H9 (cell line): ENCODE measurements at regions not wholly inside any gene's neighbourhood (a gene's known extent, or its start where the extent isn't known, plus 50 kb on each side); places are given as distances from the start of the nearest gene placed in this dataset.

Source experiments
- DNase-seq: peaks from one replicate; pipeline ENCODE4 v3.0.0-alpha.2; 2017
- H2AFZ ChIP-seq: one replicate; pipeline ENCODE4 v1.6.1; 2013; ENCODE audit warnings: mild to moderate bottlenecking, low read length, control low read depth, moderate library complexity
- H2AK5ac ChIP-seq: 2 replicates; pipeline ENCODE4 v1.6.1; 2013; ENCODE audit warnings: low read length, control low read depth, mixed read lengths; ENCODE audit not compliant: insufficient read length
- H2BK120ac ChIP-seq: one replicate; pipeline ENCODE4 v1.6.1; 2013; ENCODE audit warnings: low read depth, mild to moderate bottlenecking, low read length, control low read depth, inconsistent platforms; ENCODE audit not compliant: poor library complexity, severe bottlenecking
- H2BK12ac ChIP-seq: 2 replicates; pipeline ENCODE4 v1.6.1; 2013; ENCODE audit warnings: low read length, control low read depth, mixed read lengths, low read depth; ENCODE audit not compliant: insufficient read length
- H2BK15ac ChIP-seq: 2 replicates; pipeline ENCODE4 v1.6.1; 2013; ENCODE audit warnings: low read depth, low read length, control low read depth
- H2BK20ac ChIP-seq: one replicate; pipeline ENCODE4 v1.6.1; 2013; ENCODE audit warnings: low read depth, mild to moderate bottlenecking, low read length, control low read depth, inconsistent platforms; ENCODE audit not compliant: poor library complexity, severe bottlenecking
- H2BK5ac ChIP-seq: 2 replicates; pipeline ENCODE4 v1.6.1; 2013; ENCODE audit warnings: low read length, control low read depth, mixed read lengths; ENCODE audit not compliant: insufficient read length
- H3K14ac ChIP-seq: 2 replicates; pipeline ENCODE4 v1.6.1; 2013; ENCODE audit warnings: low read length, control low read depth; ENCODE audit not compliant: insufficient read depth
- H3K18ac ChIP-seq: 2 replicates; pipeline ENCODE4 v1.6.1; 2013; ENCODE audit warnings: low read depth, mild to moderate bottlenecking, mixed read lengths, low read length, control low read depth; ENCODE audit not compliant: insufficient read length
- H3K23ac ChIP-seq: 2 replicates; pipeline ENCODE4 v1.6.1; 2013; ENCODE audit warnings: low read length, control low read depth, mixed read lengths, low read depth; ENCODE audit not compliant: insufficient read length
- H3K23me2 ChIP-seq: 2 replicates; pipeline ENCODE4 v1.6.1; 2013; ENCODE audit warnings: low read depth, mild to moderate bottlenecking, mixed read lengths, low read length, control low read depth; ENCODE audit not compliant: insufficient read length, poor library complexity, severe bottlenecking
- H3K27ac ChIP-seq: 2 replicates; pipeline ENCODE4 v1.5.1; 2013; ENCODE audit warnings: low read length, control low read depth, mixed read lengths, low read depth; ENCODE audit not compliant: insufficient read length
- H3K27me3 ChIP-seq: 2 replicates; pipeline ENCODE4 v1.6.1; 2013; ENCODE audit warnings: low read length, control low read depth, inconsistent platforms; ENCODE audit not compliant: insufficient read depth
- H3K4ac ChIP-seq: 2 replicates; pipeline ENCODE4 v1.6.1; 2013; ENCODE audit warnings: low read depth, mild to moderate bottlenecking, control low read depth, inconsistent platforms, low read length, moderate library complexity
- H3K4me1 ChIP-seq: 2 replicates; pipeline ENCODE4 v1.6.1; 2013; ENCODE audit warnings: low read length, control low read depth, inconsistent platforms; ENCODE audit not compliant: insufficient read depth
- H3K4me2 ChIP-seq: 2 replicates; pipeline ENCODE4 v1.6.1; 2013; ENCODE audit warnings: low read length, control low read depth, mixed read lengths; ENCODE audit not compliant: insufficient read length, insufficient read depth
- H3K56ac ChIP-seq: 2 replicates; pipeline ENCODE4 v1.6.1; 2013; ENCODE audit warnings: low read depth, mild to moderate bottlenecking, mixed read lengths, low read length, control low read depth; ENCODE audit not compliant: insufficient read length
- H3K79me1 ChIP-seq: 2 replicates; pipeline ENCODE4 v1.6.1; 2013; ENCODE audit warnings: low read depth, mild to moderate bottlenecking, moderate library complexity, low read length, control low read depth, inconsistent platforms; ENCODE audit not compliant: insufficient read depth, poor library complexity, severe bottlenecking
- H3K79me2 ChIP-seq: 2 replicates; pipeline ENCODE4 v1.6.1; 2013; ENCODE audit warnings: low read length, control low read depth, inconsistent platforms; ENCODE audit not compliant: insufficient read depth
- H3K9ac ChIP-seq: 2 replicates; pipeline ENCODE4 v1.6.1; 2013; ENCODE audit warnings: low read length, control low read depth, mixed read lengths; ENCODE audit not compliant: insufficient read length; ENCODE audit errors: extremely low read depth
- H3K9me3 ChIP-seq: one replicate; pipeline ENCODE4 v1.6.1; 2013; ENCODE audit warnings: low read depth, low read length, inconsistent platforms; ENCODE audit not compliant: control insufficient read depth
- H3T11ph ChIP-seq: one replicate; pipeline ENCODE4 v1.6.1; 2013; ENCODE audit warnings: mild to moderate bottlenecking, low read length, control low read depth, inconsistent platforms
- H4K20me1 ChIP-seq: one replicate; pipeline ENCODE4 v1.6.1; 2013; ENCODE audit not compliant: control insufficient read depth, insufficient read length, insufficient read depth
- H4K5ac ChIP-seq: 2 replicates; pipeline ENCODE4 v1.6.1; 2013; ENCODE audit warnings: low read depth, mild to moderate bottlenecking, mixed read lengths, low read length, control low read depth; ENCODE audit not compliant: insufficient read length
- H4K8ac ChIP-seq: replicated peaks from 2 replicates; pipeline ENCODE4 v1.6.1; 2013; ENCODE audit warnings: low read length, control low read depth, mixed read lengths, low read depth; ENCODE audit not compliant: insufficient read length
- H4K91ac ChIP-seq: 2 replicates; pipeline ENCODE4 v1.6.1; 2013; ENCODE audit warnings: low read depth, mild to moderate bottlenecking, moderate library complexity, mixed read lengths, low read length, control low read depth; ENCODE audit not compliant: insufficient read length
- H3K27ac Mint-ChIP-seq, 3 experiments: 2 replicates in 2 of 3; 3 replicates in 1 of 3; pipeline ENCODE4 v1.8.0; 2020 to 2021; ENCODE audit warnings: mixed read lengths in 3 of 3, mild to moderate bottlenecking in 1 of 3, moderate library complexity in 1 of 3
- H3K27me3 Mint-ChIP-seq: 2 replicates; pipeline ENCODE4 v1.8.0; 2021; ENCODE audit warnings: low read depth, mild to moderate bottlenecking, moderate library complexity, mixed read lengths
- H3K36me3 Mint-ChIP-seq, 3 experiments: 2 replicates in 2 of 3; 3 replicates in 1 of 3; pipeline ENCODE4 v1.8.0; 2020 to 2021; ENCODE audit warnings: low read depth in 3 of 3, mixed read lengths in 3 of 3; ENCODE audit not compliant: insufficient read depth in 1 of 3
- H3K4me1 Mint-ChIP-seq, 2 experiments: 2 replicates each; pipeline ENCODE4 v1.8.0; 2020; ENCODE audit warnings: mixed read lengths in 2 of 2
- H3K4me3 Mint-ChIP-seq, 2 experiments: 2 replicates in 1 of 2; 3 replicates in 1 of 2; pipeline ENCODE4 v1.8.0; 2020 to 2021; ENCODE audit warnings: mild to moderate bottlenecking in 2 of 2, mixed read lengths in 2 of 2, moderate library complexity in 1 of 2
- H3K9me3 Mint-ChIP-seq, 2 experiments: 2 replicates in 1 of 2; 3 replicates in 1 of 2; pipeline ENCODE4 v1.8.0; 2020; ENCODE audit warnings: mild to moderate bottlenecking in 2 of 2, mixed read lengths in 2 of 2, moderate library complexity in 1 of 2
- CTCF ChIP-seq: fragments of 200-600 bp; sonication (generic); conservative IDR thresholded peaks from 3 replicates; pipeline ENCODE4 v1.8.0; 2021; ENCODE audit warnings: antibody characterized with exemption, mild to moderate bottlenecking
- WGBS: extraction: QIAGEN DNeasy Blood & Tissue Kit; methylation state at CpG from one replicate; pipeline ENCODE4 v1.1.7; 2013; ENCODE audit warnings: missing lambda C conversion rate, low lambda C conversion rate, mixed read lengths; ENCODE audit not compliant: insufficient read length; ENCODE audit errors: extremely low coverage; 5-methylcytosine and 5-hydroxymethylcytosine counted together

GRCh38 chr12:131573631-131574394, 137.1 kb upstream of the SFSWAP start:
- no peak overlapping the region for H4K5ac ChIP-seq
- H4K91ac ChIP-seq = no peak overlapping the region
- no peak overlapping the region for H3K9ac ChIP-seq
- H3K27me3 ChIP-seq = no peaks in the 10 kb centered on the region
- no peaks in the 10 kb centered on the region for H3K79me2 ChIP-seq
- H3T11ph ChIP-seq = no peak overlapping the region
- H3K56ac ChIP-seq = no peak overlapping the region
- no peaks in the 10 kb centered on the region for H3K79me1 ChIP-seq
- Mint-ChIP-seq H3K4me1 (peaks cover 6 to 14% of the 10 kb centered on the region in 2 experiments), H3K36me3 (peaks cover 0 to 7% (median 0%) of the 10 kb centered on the region in 3 experiments; a peak in 2 of 7 replicates), H3K27me3 (peaks cover 15% of the 10 kb centered on the region), H3K4me3 (no peak overlapping the region), H3K9me3 (peaks cover 10% of the 10 kb centered on the region in 2 experiments; a peak in 4 of 5 replicates), H3K27ac (peak overlapping the region in 1 of 3 experiments; percentile 62; a peak in 1 of 7 replicates)
- H2AK5ac ChIP-seq = no peak overlapping the region
- H3K18ac ChIP-seq = no peak overlapping the region
- WGBS = no CpG with 5 or more reads among the region's 26 CpGs
- TF ChIP-seq CTCF = no peak
- H3K23ac ChIP-seq = no peak overlapping the region
- no peaks in the 10 kb centered on the region for H3K23me2 ChIP-seq
- peak overlapping the region; percentile 68; the same call in 1 of the 2 replicates for H3K14ac ChIP-seq
- no peak overlapping the region for H3K4me2 ChIP-seq
- no peak overlapping the region for H4K8ac ChIP-seq
- no peaks in the 10 kb centered on the region for H3K4me1 ChIP-seq
- H2BK15ac ChIP-seq = no peak overlapping the region
- H2BK5ac ChIP-seq = no peak overlapping the region
- H2BK12ac ChIP-seq = no peak overlapping the region
- no peak overlapping the region for H3K4ac ChIP-seq
- no peak overlapping the region for H3K27ac ChIP-seq
- no peak for DNase-seq
- H2BK120ac ChIP-seq = no peak overlapping the region
- H2BK20ac ChIP-seq = no peak overlapping the region
- H3K9me3 ChIP-seq = no peaks in the 10 kb centered on the region
- no peak overlapping the region for H2AFZ ChIP-seq
- no peaks in the 10 kb centered on the region for H4K20me1 ChIP-seq
